Trophoblast cell (in vitro differentiated cells and primary cell): ENCODE measurements at regions not wholly inside any gene's neighbourhood (a gene's known extent, or its start where the extent isn't known, plus 50 kb on each side); places are given as distances from the start of the nearest gene placed in this dataset.

Experiments
- DNase-seq, 2 donors: peaks; one replicate each; pipeline ENCODE4 v3.0.0-alpha.2; 2016
- H2AFZ ChIP-seq: 2 replicates; pipeline ENCODE4 v1.6.1; 2013; ENCODE audit warnings: low read length, moderate library complexity, mild to moderate bottlenecking; ENCODE audit not compliant: insufficient read depth, poor library complexity
- H2AK5ac ChIP-seq: 2 replicates; pipeline ENCODE4 v1.6.1; 2013; ENCODE audit warnings: mild to moderate bottlenecking, low read length
- H2BK120ac ChIP-seq: 2 replicates; pipeline ENCODE4 v1.6.1; 2013; ENCODE audit warnings: low read length, mild to moderate bottlenecking, moderate library complexity; ENCODE audit not compliant: insufficient read depth, poor library complexity
- H2BK12ac ChIP-seq: 2 replicates; pipeline ENCODE4 v1.6.1; 2013; ENCODE audit warnings: mild to moderate bottlenecking, low read length, moderate library complexity
- H2BK5ac ChIP-seq: 2 replicates; pipeline ENCODE4 v1.6.1; 2013; ENCODE audit warnings: low read length, low read depth, moderate library complexity, mild to moderate bottlenecking; ENCODE audit not compliant: poor library complexity
- H3K14ac ChIP-seq: 2 replicates; pipeline ENCODE4 v1.6.1; 2013; ENCODE audit warnings: mild to moderate bottlenecking, low read length
- H3K18ac ChIP-seq: 2 replicates; pipeline ENCODE4 v1.6.1; 2013; ENCODE audit warnings: mild to moderate bottlenecking, low read length
- H3K23ac ChIP-seq: 2 replicates; pipeline ENCODE4 v1.6.1; 2013; ENCODE audit warnings: low read length
- H3K27ac ChIP-seq: 2 replicates; pipeline ENCODE4 v1.5.1; 2013; ENCODE audit warnings: low read depth, mild to moderate bottlenecking, inconsistent platforms, low read length, moderate library complexity
- H3K27me3 ChIP-seq: 2 replicates; pipeline ENCODE4 v1.6.1; 2013; ENCODE audit warnings: inconsistent platforms, mild to moderate bottlenecking, low read length, moderate library complexity; ENCODE audit not compliant: insufficient read depth
- H3K36me3 ChIP-seq, 2 experiments: 1 replicate in 1 of 2; 2 replicates in 1 of 2; pipeline ENCODE4 v1.6.1; 2013; ENCODE audit warnings: low read length in 2 of 2, mild to moderate bottlenecking in 2 of 2, moderate library complexity in 1 of 2; ENCODE audit not compliant: insufficient read depth in 2 of 2, control insufficient read depth in 1 of 2
- H3K4ac ChIP-seq: 2 replicates; pipeline ENCODE4 v1.6.1; 2013; ENCODE audit warnings: low read depth, mild to moderate bottlenecking, low read length, moderate library complexity
- H3K4me1 ChIP-seq, 2 experiments: 1 replicate in 1 of 2; 2 replicates in 1 of 2; pipeline ENCODE4 v1.6.1; 2013; ENCODE audit warnings: low read length in 2 of 2, mild to moderate bottlenecking in 2 of 2, moderate library complexity in 1 of 2; ENCODE audit not compliant: insufficient read depth in 2 of 2, control insufficient read depth in 1 of 2
- H3K4me2 ChIP-seq: 2 replicates; pipeline ENCODE4 v1.6.1; 2013; ENCODE audit warnings: inconsistent platforms, mild to moderate bottlenecking, low read length, moderate library complexity
- H3K4me3 ChIP-seq: 2 replicates; pipeline ENCODE4 v1.5.1; 2013; ENCODE audit warnings: mild to moderate bottlenecking, low read depth, low read length, inconsistent platforms
- H3K79me1 ChIP-seq: one replicate; pipeline ENCODE4 v1.6.1; 2013; ENCODE audit warnings: low read length
- H3K79me2 ChIP-seq: 2 replicates; pipeline ENCODE4 v1.6.1; 2013; ENCODE audit warnings: low read length, mild to moderate bottlenecking; ENCODE audit not compliant: control insufficient read depth, insufficient read depth, poor library complexity
- H3K9ac ChIP-seq: 2 replicates; pipeline ENCODE4 v1.6.1; 2013; ENCODE audit warnings: mild to moderate bottlenecking, low read length
- H3K9me3 ChIP-seq: 2 replicates; pipeline ENCODE4 v1.6.1; 2013; ENCODE audit warnings: low read depth, mild to moderate bottlenecking, control low read depth, inconsistent platforms, low read length; ENCODE audit not compliant: insufficient read depth
- H4K12ac ChIP-seq: 2 replicates; pipeline ENCODE4 v1.6.1; 2013; ENCODE audit warnings: low read depth, mild to moderate bottlenecking, low read length, moderate library complexity
- H4K8ac ChIP-seq: 2 replicates; pipeline ENCODE4 v1.6.1; 2013; ENCODE audit warnings: low read depth, mild to moderate bottlenecking, low read length, moderate library complexity
- H4K91ac ChIP-seq: one replicate; pipeline ENCODE4 v1.6.1; 2013; ENCODE audit warnings: low read depth, mild to moderate bottlenecking, low read length, moderate library complexity
- WGBS: extraction: QIAGEN DNeasy Blood & Tissue Kit; methylation state at CpG from one replicate; pipeline ENCODE4 v1.1.7; 2013; ENCODE audit warnings: missing lambda C conversion rate; ENCODE audit not compliant: insufficient read length, insufficient coverage; ENCODE audit errors: extremely low coverage; 5-methylcytosine and 5-hydroxymethylcytosine counted together

DNA sequence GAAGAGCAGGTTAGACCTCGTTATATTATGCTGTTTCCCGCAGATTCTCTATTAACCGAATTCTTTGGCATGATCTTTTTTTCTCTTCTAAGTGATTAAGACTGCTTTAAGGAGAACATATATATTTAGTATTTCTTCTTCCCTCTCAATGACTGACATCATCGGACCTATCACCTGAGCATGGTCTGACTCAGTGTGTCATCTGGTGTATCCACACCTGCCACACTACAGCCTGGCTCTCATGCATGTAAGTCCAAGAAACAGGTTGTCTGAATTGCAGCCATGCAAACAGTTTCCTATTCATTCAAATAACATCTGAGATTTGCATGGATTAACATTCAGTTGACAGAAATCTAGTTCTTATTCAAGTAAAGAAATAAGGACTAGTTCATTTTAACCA is 55.1 kb upstream of the CWC22 start:
- Histone ChIP-seq H4K8ac (no peak overlapping the region), H2AFZ (no peak overlapping the region), H3K4ac (no peak overlapping the region), H3K4me3 (no peak overlapping the region), H3K4me1 (no peaks in the 10 kb centered on the region), H3K18ac (no peak overlapping the region), H3K9me3 (no peaks in the 10 kb centered on the region), H3K23ac (no peak overlapping the region), H3K14ac (no peak overlapping the region), H2AK5ac (no peak overlapping the region), H3K4me2 (no peak overlapping the region), H3K27ac (no peak overlapping the region), H4K12ac (no peak overlapping the region), H2BK120ac (no peak overlapping the region), H3K79me2 (no peaks in the 10 kb centered on the region), H2BK5ac (no peak overlapping the region), H3K27me3 (no peaks in the 10 kb centered on the region), H3K9ac (no peak overlapping the region), H2BK12ac (no peak overlapping the region), H3K79me1 (no peaks in the 10 kb centered on the region), H3K36me3 (no peaks in the 10 kb centered on the region), H4K91ac (no peak overlapping the region)
- WGBS, result no CpG with 5 or more reads among the region's 4 CpGs
- DNase-seq, result no peak

DNA sequence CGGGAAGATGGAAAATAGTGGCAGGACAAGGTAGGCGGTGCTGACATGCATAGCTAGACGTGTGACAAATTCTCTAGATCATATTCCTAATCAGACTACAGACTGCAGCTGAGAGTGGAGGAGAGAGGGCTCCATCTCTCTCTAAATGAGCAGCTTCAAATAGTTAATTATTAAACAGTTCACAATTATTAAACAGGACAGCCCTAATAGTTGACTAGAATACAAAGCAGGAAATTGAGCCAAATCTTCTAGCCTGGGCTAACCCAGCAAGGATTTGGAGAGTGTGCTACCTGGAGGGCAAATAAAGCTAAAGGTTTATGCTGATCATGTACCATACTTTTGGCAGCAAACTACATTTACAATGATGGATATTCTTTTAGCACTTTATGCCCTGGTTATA is 54.4 kb upstream of the CWC22 start:
- H3K4me2 ChIP-seq, result no peak overlapping the region
- no peak overlapping the region for H3K27ac ChIP-seq
- H4K8ac ChIP-seq, result no peak overlapping the region
- H3K9ac ChIP-seq, result no peak overlapping the region
- H2BK12ac ChIP-seq, result no peak overlapping the region
- no peak overlapping the region for H2BK5ac ChIP-seq
- peaks cover 0 to 2% of the 10 kb centered on the region in 2 experiments for H3K4me1 ChIP-seq
- H3K18ac ChIP-seq, result no peak overlapping the region
- no peak overlapping the region for H3K14ac ChIP-seq
- no peak overlapping the region for H2AK5ac ChIP-seq
- no CpG with 5 or more reads among the region's 3 CpGs for WGBS
- no peak overlapping the region for H2BK120ac ChIP-seq
- H3K4me3 ChIP-seq, result no peak overlapping the region
- H2AFZ ChIP-seq, result no peak overlapping the region
- no peak overlapping the region for H4K91ac ChIP-seq
- DNase-seq, result no peak
- H3K4ac ChIP-seq, result no peak overlapping the region
- H3K79me1 ChIP-seq, result no peaks in the 10 kb centered on the region
- H3K79me2 ChIP-seq, result no peaks in the 10 kb centered on the region
- H3K27me3 ChIP-seq, result no peaks in the 10 kb centered on the region
- no peaks in the 10 kb centered on the region for H3K9me3 ChIP-seq
- H3K23ac ChIP-seq, result no peak overlapping the region
- no peak overlapping the region for H4K12ac ChIP-seq
- H3K36me3 ChIP-seq, result no peaks in the 10 kb centered on the region

GRCh38 chr2:180061085-180061484 is 54.0 kb upstream of the CWC22 start:
- Histone ChIP-seq H2AK5ac (no peak overlapping the region), H3K4ac (no peak overlapping the region), H3K23ac (no peak overlapping the region), H3K18ac (no peak overlapping the region), H4K8ac (no peak overlapping the region), H3K79me1 (no peaks in the 10 kb centered on the region), H3K79me2 (no peaks in the 10 kb centered on the region), H4K91ac (no peak overlapping the region), H3K27ac (no peak overlapping the region), H3K9me3 (no peaks in the 10 kb centered on the region), H2BK12ac (no peak overlapping the region), H2BK120ac (no peak overlapping the region), H3K4me1 (peaks cover 0 to 2% of the 10 kb centered on the region in 2 experiments), H2AFZ (no peak overlapping the region), H3K27me3 (no peaks in the 10 kb centered on the region), H3K4me2 (no peak overlapping the region), H4K12ac (no peak overlapping the region), H3K36me3 (no peaks in the 10 kb centered on the region), H3K4me3 (no peak overlapping the region), H2BK5ac (no peak overlapping the region), H3K14ac (no peak overlapping the region), H3K9ac (no peak overlapping the region)
- WGBS, result no CpG with 5 or more reads among the region's 11 CpGs
- no peak for DNase-seq

GRCh38 chr2:180058993-180059392 is 51.9 kb upstream of the CWC22 start:
- H2AK5ac ChIP-seq, result no peak overlapping the region
- no peaks in the 10 kb centered on the region for H3K79me1 ChIP-seq
- no peak overlapping the region for H2AFZ ChIP-seq
- H3K9ac ChIP-seq, result no peak overlapping the region
- H2BK5ac ChIP-seq, result no peak overlapping the region
- H3K27ac ChIP-seq, result no peak overlapping the region
- H3K4me3 ChIP-seq, result no peak overlapping the region
- no peak overlapping the region for H2BK12ac ChIP-seq
- WGBS, result no CpG with 5 or more reads among the region's 4 CpGs
- H3K4ac ChIP-seq, result no peak overlapping the region
- H3K18ac ChIP-seq, result no peak overlapping the region
- no peak overlapping the region for H4K8ac ChIP-seq
- no peaks in the 10 kb centered on the region for H3K79me2 ChIP-seq
- H3K14ac ChIP-seq, result no peak overlapping the region
- H4K12ac ChIP-seq, result no peak overlapping the region
- no peaks in the 10 kb centered on the region for H3K27me3 ChIP-seq
- no peak for DNase-seq
- H3K36me3 ChIP-seq, result no peaks in the 10 kb centered on the region
- no peak overlapping the region for H4K91ac ChIP-seq
- no peaks in the 10 kb centered on the region for H3K9me3 ChIP-seq
- H3K4me1 ChIP-seq, result peaks cover 0 to 2% of the 10 kb centered on the region in 2 experiments
- H3K23ac ChIP-seq, result no peak overlapping the region
- H3K4me2 ChIP-seq, result no peak overlapping the region
- H2BK120ac ChIP-seq, result no peak overlapping the region
